Spinal cord (tissue), 9 donors: ENCODE measurements at regions not wholly inside any gene's neighbourhood (a gene's known extent, or its start where the extent isn't known, plus 50 kb on each side); places are given as distances from the start of the nearest gene placed in this dataset.
"Not testable (repeated sequence)": the region's sequence is repeated elsewhere in the genome, so short reads cannot be mapped to it uniquely, and the experiment has no call there.

Source experiments
- DNase-seq, 6 donors: peaks; one replicate each; pipeline versions ENCODE4 v3.0.0 to v3.0.0-alpha.2; 2013 to 2015; ENCODE audit warnings: low spot score in 6 of 6, low read depth in 4 of 6
- H3K27ac ChIP-seq: one replicate; pipeline ENCODE4 v1.5.1; 2013; ENCODE audit warnings: low read depth, low read length, control low read depth
- H3K27me3 ChIP-seq: one replicate; pipeline ENCODE4 v1.6.1; 2013; ENCODE audit warnings: low read length; ENCODE audit not compliant: control insufficient read depth, insufficient read depth
- H3K36me3 ChIP-seq: one replicate; pipeline ENCODE4 v1.6.1; 2013; ENCODE audit warnings: low read length; ENCODE audit not compliant: control insufficient read depth, insufficient read depth
- H3K4me1 ChIP-seq: one replicate; pipeline ENCODE4 v1.6.1; 2013; ENCODE audit warnings: low read length; ENCODE audit not compliant: control insufficient read depth, insufficient read depth
- H3K4me3 ChIP-seq: one replicate; pipeline ENCODE4 v1.5.1; 2013; ENCODE audit warnings: low read depth, low read length, control low read depth
- H3K9me3 ChIP-seq: one replicate; pipeline ENCODE4 v1.6.1; 2013; ENCODE audit warnings: low read length; ENCODE audit not compliant: control insufficient read depth, insufficient read depth
- WGBS: methylation state at CpG from one replicate; pipeline ENCODE4 v1.1.5; 2013; ENCODE audit warnings: missing lambda C conversion rate; ENCODE audit not compliant: insufficient coverage; 5-methylcytosine and 5-hydroxymethylcytosine counted together
- donor health status: healthy.

GRCh38 chr1:121531747-121532146, 347.0 kb downstream of the SRGAP2C start:
- not testable (repeated sequence) for H3K4me1 ChIP-seq, H3K9me3 ChIP-seq, H3K36me3 ChIP-seq, H3K27ac ChIP-seq, DNase-seq, H3K4me3 ChIP-seq, H3K27me3 ChIP-seq
- no CpG with 5 or more reads among the region's 5 CpGs for WGBS

- H3K27ac ChIP-seq, H3K4me3 ChIP-seq, H3K36me3 ChIP-seq, H3K4me1 ChIP-seq, H3K27me3 ChIP-seq, DNase-seq, H3K9me3 ChIP-seq: not testable (repeated sequence)
- 97% methylated on average over 6 of the region's 14 CpGs for WGBS
Observed at GRCh38 chr1:121538148-121538547, 353.4 kb downstream of the SRGAP2C start.

DNA sequence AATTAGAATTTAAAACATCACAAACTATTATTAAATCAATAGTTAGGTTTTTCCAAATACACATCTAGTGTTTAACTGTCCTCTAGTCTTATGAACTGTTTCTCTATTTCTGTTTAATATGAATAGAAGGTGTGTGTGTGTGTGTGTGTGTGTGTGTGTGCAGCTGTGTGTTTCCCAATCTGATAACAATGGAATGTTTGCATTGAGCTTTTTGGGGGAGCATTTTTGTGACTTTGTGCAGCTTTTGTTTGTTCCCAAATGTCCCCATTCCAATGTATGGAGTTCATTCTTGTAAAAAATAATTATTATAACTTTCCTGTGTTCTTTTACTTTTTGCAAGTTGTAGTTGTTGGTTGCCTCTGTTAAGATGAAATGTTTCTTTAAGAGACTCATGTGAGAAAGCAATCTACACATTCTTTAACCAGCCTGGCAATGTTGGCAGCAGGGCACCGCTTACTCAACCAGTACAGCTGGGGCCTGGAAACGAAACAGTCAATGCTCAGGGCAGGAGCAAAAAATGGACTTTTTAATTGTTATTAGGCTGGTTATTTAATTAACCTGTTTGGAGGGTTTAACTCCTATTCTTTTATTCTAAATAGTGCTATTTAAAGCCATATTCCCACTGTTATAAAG, 354.3 kb downstream of the SRGAP2C start:
- no peaks in the 10 kb centered on the region for H3K36me3 ChIP-seq
- DNase-seq: no peak
- no peaks in the 10 kb centered on the region for H3K9me3 ChIP-seq
- H3K27me3 ChIP-seq: no peaks in the 10 kb centered on the region
- no CpG with 5 or more reads among the region's 2 CpGs for WGBS
- H3K4me1 ChIP-seq: no peaks in the 10 kb centered on the region
- no peak overlapping the region for H3K4me3 ChIP-seq
- H3K27ac ChIP-seq: no peak overlapping the region

- not testable (repeated sequence) for H3K27ac ChIP-seq, H3K27me3 ChIP-seq, DNase-seq, H3K4me1 ChIP-seq, H3K9me3 ChIP-seq, H3K4me3 ChIP-seq, H3K36me3 ChIP-seq
- no CpG with 5 or more reads among the region's 4 CpGs for WGBS
Observed at GRCh38 chr1:121543988-121544387, 359.2 kb downstream of the SRGAP2C start.

DNA sequence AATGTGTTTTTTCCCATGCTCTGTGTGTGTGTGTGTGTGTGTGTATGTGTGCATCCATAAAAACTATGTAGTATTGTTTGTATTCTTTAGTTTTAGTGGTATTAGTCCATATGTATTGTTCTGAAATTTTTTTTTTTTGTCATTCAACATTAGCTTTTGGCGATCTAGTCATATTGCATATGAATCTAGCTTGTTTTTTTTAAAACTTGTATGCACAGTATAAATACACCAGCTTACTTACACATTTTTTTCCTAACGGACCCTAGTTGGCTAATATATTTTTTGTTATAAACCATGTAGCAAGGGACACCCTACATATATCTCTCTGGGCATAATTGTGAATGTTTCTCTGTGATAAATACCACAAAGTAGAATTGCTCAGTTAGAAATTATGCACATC, 359.7 kb downstream of the SRGAP2C start:
- H3K9me3 ChIP-seq: no peaks in the 10 kb centered on the region
- H3K4me1 ChIP-seq: no peaks in the 10 kb centered on the region
- H3K27ac ChIP-seq: no peak overlapping the region
- no peak for DNase-seq
- H3K36me3 ChIP-seq: no peaks in the 10 kb centered on the region
- H3K27me3 ChIP-seq: no peaks in the 10 kb centered on the region
- WGBS: no CpG with 5 or more reads among the region's 2 CpGs
- H3K4me3 ChIP-seq: no peak overlapping the region

GRCh38 chr1:121545899-121546298, 361.1 kb downstream of the SRGAP2C start:
- WGBS: no CpG with 5 or more reads among the region's 3 CpGs
- H3K9me3 ChIP-seq, H3K4me3 ChIP-seq, H3K36me3 ChIP-seq, DNase-seq, H3K27me3 ChIP-seq, H3K27ac ChIP-seq, H3K4me1 ChIP-seq: not testable (repeated sequence)

DNA sequence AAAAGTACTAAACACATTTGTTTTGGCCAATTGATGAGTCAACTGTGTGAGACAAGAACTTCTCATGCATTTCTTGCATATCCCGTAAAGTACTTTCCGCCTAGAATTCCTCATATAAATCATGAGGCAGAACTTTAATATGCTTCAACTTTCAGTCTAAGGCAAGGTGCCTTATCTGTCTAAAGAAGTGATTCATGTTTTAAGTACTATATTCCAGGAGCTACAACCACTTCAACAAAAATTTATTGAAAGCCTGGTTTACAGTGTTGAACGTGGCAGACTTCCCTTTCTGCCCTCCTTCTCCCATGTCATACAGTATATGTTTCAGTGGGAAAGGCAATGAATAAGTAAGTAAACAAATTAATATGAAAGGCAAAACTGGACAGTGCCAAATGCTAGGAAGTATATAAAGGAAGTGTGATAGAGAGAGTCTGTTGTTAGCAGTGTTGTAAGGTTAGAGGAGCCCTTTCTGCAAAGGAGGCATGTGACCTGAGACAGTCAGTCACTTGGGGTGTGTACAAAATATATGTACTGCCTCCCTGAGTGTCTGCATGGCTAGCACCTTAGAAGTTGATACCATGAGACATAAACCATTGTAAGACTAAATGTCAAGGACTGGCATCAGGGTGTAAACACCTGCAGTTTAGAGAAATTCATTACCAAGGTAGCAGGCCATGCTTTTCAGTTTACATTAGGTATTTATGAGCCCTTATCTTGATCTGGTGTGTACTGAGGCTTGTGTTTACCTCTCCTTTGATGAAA, 362.2 kb downstream of the SRGAP2C start:
- WGBS: no CpG with 5 or more reads among the region's 3 CpGs
- Histone ChIP-seq H3K4me3 (no peak overlapping the region), H3K4me1 (no peaks in the 10 kb centered on the region), H3K9me3 (no peaks in the 10 kb centered on the region), H3K27ac (no peak overlapping the region), H3K36me3 (no peaks in the 10 kb centered on the region), H3K27me3 (no peaks in the 10 kb centered on the region)
- DNase-seq: no peak

DNA sequence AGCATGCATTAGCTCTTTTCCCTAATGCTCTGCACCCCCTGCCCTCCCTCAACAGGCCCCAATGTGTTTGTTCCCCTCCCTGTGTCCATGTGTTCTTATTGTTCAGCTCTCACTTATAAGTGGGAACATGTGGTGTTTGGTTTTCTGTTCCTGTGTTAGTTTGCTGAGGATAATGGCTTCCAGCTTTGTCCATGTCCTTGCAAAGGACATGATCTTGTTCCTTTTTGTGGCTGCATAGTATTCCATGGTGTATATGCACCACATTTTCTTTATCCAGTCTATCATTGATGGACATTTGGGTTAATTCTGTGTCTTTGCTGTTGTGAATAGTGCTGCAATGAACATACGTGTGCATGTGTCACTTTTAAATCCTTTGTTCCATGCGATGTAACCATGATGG, 363.0 kb downstream of the SRGAP2C start:
- not testable (repeated sequence) for H3K27ac ChIP-seq, H3K27me3 ChIP-seq, H3K36me3 ChIP-seq, H3K9me3 ChIP-seq, DNase-seq, H3K4me1 ChIP-seq, H3K4me3 ChIP-seq
- no CpG with 5 or more reads among the region's 2 CpGs for WGBS

DNA sequence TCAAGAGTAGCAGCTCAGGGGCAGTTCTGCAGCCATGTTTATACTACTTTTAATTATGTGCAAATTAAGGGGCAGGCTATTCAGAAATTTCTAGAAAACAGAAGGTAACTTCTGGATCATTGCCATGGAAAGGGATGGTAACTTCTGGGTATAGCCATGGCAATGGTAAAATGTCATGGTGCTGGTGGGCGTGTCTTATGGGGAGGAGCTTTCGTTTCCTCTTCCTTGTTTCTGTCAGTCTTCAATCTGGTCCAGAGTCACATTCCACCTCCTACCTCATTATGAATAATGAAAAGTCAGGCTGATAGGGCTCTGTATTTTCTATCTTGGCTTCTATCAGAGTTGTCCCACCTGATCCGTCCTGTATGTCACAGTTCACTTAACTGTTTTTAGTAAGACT, 366.0 kb downstream of the SRGAP2C start:
- H3K9me3 ChIP-seq: not testable (repeated sequence)

DNA sequence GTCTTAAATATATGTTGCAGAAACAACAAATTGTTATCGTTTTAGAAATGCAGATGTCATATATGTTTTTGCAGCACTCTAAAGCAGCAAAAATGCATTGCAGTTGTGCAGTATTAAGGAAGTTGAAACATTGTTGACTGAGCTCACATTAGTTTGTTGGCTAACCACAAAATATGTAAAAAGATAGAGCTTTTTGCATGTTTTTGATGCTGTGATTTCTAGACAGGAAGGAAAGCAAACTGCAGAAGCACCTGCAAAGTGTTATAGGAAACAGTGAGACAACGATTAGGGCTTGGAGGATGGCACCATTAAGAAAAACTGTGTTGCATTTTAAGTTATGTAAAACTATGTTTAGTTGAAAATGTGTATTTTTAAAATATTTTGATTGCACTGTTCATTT, 366.7 kb downstream of the SRGAP2C start:
- H3K4me1 ChIP-seq, H3K27ac ChIP-seq, DNase-seq, H3K27me3 ChIP-seq, H3K36me3 ChIP-seq, H3K9me3 ChIP-seq, H3K4me3 ChIP-seq: not testable (repeated sequence)
- no CpG with 5 or more reads among the region's 2 CpGs for WGBS

More for the DNA sequence above, 366.0 kb downstream of the SRGAP2C start:
- H3K4me1 ChIP-seq, H3K27ac ChIP-seq, H3K27me3 ChIP-seq, H3K4me3 ChIP-seq, DNase-seq, H3K36me3 ChIP-seq: not testable (repeated sequence)
- no CpG with 5 or more reads among the region's 3 CpGs for WGBS
